ENCODE measurements at regions not wholly inside any gene's neighbourhood (a gene's known extent, or its start where the extent isn't known, plus 50 kb on each side); places are given as distances from the start of the nearest gene placed in this dataset.
"Not testable (repeated sequence)": the region's sequence is repeated elsewhere in the genome, so short reads cannot be mapped to it uniquely, and the experiment has no call there.

DNA sequence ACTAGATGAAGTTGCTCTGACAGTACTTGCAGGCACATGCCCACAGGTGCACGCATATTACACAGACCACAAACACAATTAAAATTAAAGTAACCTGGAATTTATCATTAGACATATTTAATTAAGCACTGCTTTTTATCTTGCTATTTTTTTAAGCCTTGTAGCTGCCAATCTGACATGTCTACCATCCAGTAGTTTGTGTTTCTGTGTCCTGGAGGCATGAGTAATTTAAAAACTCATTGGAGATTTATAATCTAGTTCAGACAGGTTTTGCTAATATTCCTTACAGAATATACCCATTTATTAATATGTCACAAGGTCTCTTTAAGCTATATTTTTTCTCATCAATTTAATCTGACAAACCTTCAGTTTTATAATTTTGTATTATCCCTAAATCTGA lies 445.0 kb upstream of the KLF6 start:
- DNase-seq (ENCODE audit: low spot score) = no peak

DNA sequence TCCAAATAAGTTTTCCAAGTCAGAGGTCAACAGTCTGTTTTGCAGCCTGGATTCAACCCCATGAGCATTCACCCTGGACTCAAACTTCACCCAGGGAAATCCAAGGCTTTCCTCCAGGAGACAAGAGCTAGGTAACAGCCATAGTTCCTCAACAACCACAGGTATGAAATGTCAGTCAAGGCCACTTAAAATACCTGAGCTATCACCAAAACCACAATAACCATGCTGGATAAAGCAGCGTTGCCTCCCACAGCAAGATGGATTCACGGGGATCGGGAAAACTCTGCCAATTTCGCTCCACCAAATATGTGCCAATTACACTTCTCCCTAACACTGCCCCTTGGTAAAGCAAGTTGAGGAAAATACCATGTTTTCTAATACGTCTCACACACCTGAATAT lies 444.1 kb upstream of the KLF6 start:
- no peak for DNase-seq (ENCODE audit: low spot score)

DNA sequence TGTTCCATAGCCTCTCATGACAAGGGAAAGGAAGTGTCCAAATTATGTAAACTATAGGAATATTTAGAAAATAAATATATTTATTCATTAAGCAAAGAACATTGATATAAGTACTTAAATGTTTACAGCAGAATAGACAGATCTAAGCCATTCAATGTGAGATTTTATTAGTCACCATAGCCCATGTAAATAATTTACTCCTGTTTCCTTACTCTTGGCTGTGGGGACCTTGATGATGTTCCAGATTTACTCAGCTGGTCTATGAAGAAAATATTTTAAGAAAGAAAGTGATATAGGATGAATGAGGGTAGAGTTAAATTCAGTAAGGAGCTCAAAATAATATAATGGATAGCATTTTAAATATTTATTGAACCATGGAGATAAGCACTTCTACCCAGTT lies 442.6 kb upstream of the KLF6 start:
- DNase-seq (ENCODE audit: low spot score) = no peak

DNA sequence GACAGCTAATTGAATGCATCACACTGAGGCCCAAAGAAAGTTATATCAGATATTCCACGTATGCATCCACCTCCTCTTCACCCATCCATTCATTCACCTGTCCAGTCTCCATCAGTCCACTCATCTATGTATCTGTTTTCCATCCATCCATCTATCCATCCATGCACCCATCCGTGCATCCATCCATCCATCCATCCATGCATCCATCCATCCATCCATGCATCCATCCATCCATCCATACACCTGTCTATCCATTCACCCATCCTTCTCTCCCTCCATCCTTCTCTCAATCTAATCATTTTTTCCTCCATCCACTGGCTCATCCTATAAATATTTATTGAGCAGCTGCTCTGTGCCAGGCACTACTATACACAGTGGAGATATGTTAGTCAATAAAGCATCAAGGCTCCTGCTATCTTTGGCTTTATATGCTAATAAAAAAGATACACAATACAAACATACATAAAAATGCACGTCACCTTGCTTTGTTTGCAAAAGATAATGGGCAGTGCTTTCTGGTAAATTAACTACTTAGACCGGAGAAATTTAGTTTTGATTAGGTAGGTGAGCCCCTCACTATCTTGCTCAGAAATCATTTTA lies 442.0 kb upstream of the KLF6 start:
- DNase-seq (ENCODE audit: low spot score) = no peak

GRCh38 chr10:4224178-4224577 lies 439.2 kb upstream of the KLF6 start:
- DNase-seq (ENCODE audit: low spot score) = no peak

DNA sequence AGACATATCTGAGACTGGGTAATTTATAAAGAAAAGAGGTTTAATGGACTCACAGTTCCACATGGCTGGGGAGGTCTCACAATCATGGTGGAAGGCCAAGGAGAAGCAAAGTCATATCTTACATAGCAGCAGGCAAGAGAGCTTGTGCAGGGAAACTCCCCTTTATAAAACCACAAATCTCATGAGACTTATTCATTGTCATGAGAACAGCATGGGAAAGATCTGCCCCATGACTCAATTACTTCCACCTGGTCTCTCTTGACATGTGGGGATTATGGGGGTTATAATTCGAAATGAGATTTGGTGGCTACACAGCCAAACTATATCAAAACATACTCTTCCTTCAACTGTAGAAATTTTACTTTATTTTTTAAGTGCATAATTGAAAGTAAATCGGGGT lies 436.3 kb upstream of the KLF6 start:
- not testable (repeated sequence) for DNase-seq (ENCODE audit: low spot score)

DNA sequence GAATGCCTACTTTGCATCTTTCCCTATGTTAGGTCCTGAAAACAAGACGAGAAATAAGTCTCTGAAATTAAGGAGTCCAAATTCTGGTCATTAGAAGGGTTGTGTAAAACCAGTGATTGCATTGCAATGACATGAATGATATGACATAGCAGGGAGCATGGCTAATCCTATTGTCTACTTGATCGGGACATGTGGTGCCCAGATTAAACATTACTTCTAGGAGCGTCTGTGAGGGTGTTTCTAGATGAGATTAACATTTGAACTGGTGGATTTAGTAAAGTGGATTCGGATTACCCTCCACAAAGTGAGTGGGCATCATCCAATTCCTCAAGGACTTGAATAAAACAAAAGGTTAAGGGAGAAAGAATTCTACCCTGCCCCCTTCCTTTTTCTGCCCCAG lies 434.9 kb upstream of the KLF6 start:
- DNase-seq (ENCODE audit: low spot score) = no peak

DNA sequence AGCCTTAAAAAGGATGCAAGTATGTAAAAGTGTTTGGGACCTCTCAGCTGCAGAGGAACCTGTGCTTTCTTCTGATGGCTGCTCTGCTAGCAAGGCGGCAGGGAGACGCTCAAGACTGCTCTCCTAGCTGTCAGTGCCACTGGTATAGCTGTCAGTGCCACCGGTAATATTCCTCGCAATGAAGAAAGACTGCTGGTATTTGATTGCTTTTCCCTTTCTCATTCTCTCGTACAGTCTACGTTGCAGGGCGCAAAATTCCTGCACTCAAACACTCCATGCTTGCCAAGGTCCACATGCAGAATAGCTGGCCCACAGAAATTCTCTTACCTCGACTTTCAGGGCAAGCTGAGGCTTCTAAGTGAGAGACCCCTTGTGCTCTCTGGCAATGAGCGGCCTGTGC lies 432.6 kb upstream of the KLF6 start:
- no peak for DNase-seq (ENCODE audit: low spot score)

GRCh38 chr10:4217187-4217586 lies 432.2 kb upstream of the KLF6 start:
- no peak for DNase-seq (ENCODE audit: low spot score)

DNA sequence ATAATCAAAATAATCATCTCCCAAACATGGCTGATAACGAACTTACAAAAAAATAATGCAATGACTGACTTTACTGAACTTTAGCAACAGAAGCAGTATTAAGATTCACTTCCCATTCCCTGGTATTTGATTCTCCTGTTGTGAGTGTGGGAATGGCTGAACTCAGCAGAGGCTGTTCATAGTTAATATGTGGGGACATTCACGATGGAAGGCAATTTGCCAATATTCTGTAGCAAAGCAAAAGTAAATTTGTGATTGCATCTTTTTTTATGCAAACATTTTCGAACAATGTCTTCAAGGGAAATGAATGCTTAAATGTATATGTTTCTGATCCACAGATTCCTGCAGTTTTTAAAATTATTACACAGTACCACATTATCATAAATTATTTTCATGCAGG lies 431.7 kb upstream of the KLF6 start:
- DNase-seq (ENCODE audit: low spot score) = no peak

- no peak for DNase-seq (ENCODE audit: low spot score)
Measured at GRCh38 chr10:4215963-4216575, 431.1 kb upstream of the KLF6 start.

- DNase-seq (ENCODE audit: low spot score) = no peak
Measured at GRCh38 chr10:4215485-4215884, 430.5 kb upstream of the KLF6 start.

DNA sequence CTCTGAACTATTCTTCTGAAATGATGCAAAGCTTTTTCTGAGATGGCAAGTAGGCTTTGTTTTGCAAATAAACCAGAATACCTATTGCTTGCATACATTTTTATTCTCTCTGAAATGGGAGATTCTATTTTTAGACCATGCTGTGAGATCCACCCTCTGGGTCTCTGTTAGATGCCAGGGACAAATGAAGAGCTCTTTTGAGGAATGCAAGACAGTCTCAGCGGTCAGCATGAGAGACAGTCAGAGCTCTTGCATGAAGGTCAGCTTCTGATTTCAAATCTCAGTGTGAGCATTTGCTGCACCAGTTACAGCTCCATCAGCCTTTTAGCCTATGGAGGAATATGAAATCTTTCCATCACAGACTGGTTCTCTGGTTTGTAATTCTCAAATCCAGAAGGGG lies 429.9 kb upstream of the KLF6 start:
- peak; percentile 17 for DNase-seq (ENCODE audit: low spot score)

DNA sequence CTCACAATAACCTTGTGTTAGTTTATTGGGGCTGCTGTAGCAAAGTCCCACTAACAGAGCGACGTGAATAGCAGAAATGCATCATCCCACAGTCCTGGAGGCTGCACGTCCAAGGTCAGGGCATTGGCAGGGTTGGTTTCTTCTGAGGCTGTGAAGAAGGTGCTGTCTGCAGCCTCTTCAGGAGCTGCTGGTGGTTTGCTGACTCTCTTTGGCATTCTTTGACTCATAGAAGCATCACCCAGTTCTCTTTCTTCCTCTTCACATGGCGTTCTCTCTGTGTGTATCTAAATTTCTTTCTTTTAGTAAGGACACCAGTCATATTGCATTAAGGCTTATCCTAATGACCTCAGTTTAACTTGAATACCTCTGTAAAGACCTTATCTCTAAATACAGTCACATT lies 428.4 kb upstream of the KLF6 start:
- no peak for DNase-seq (ENCODE audit: low spot score)

DNA sequence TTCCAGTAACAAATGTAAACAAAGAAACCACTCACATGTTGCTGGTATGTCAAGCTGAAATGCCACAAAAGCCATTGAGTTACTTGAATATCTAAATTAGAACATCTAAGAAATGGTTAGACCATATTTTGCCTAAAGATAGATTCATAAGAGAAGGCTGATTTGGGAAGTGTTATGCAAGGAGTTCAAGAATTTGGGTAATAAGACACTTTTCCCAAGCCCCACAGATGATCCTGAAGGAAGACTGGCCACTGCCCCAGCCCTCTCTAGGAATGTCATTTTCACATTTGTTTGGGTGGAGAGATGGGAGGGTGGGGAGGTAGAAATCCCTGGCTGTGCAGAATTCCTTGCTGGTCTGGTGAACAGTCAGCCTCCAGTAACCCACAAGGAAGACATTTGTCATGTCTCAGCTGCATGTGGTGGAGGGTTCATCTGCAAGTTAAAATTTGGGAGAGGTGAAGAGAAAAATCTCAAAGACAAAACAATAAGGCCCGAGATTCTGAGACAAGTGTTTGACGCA lies 427.2 kb upstream of the KLF6 start:
- DNase-seq (ENCODE audit: low spot score) = no peak

GRCh38 chr10:4208499-4208898 lies 423.5 kb upstream of the KLF6 start:
- no peak for DNase-seq (ENCODE audit: low spot score)

DNA sequence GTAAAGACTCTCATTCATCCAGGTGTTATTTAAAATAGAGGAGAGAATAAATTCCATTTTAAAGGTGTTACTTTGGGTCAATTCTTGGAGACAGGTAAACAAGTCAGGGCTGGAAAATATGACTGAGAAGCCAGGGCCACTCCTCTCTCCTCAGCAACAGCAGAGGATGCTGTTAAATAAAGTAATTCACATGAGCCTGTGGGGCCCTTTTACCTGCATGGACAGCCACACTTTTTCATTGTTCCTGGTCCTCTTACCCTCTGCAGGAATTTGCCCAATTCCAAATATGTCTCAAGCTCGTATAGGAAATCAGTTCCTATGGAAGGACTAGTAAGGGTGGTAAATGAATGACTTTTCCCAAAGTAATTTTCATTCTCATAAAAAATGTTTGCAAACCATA lies 420.1 kb upstream of the KLF6 start:
- DNase-seq (ENCODE audit: low spot score) = no peak

- no peak for DNase-seq (ENCODE audit: low spot score)
Measured at GRCh38 chr10:4202938-4203337, 417.9 kb upstream of the KLF6 start.

- DNase-seq (ENCODE audit: low spot score) = no peak
Measured at GRCh38 chr10:4201866-4202825, 417.1 kb upstream of the KLF6 start.

GRCh38 chr10:4199196-4199595 lies 414.2 kb upstream of the KLF6 start:
- no peak for DNase-seq (ENCODE audit: low spot score)

DNA sequence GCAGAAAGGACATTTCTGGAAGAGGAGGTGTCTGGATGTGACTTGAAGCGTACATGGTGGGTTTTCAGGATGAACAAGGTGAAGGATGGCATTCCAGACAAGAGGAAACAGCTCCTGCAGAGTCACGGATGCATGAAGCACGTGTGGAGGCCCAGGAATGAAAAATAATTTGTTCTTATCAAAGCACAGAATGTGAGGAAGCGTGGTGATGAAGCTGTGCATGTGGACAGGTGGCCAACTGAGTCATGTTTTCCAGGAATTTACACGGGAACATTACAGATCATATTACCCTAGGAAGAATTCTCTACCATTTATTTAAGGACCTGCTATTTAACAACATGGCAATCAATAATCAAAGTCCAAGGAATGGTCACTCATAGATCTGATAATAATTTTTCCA lies 413.2 kb upstream of the KLF6 start:
- no peak for DNase-seq (ENCODE audit: low spot score)

GRCh38 chr10:4197676-4198075 lies 412.7 kb upstream of the KLF6 start:
- DNase-seq (ENCODE audit: low spot score) = no peak

DNA sequence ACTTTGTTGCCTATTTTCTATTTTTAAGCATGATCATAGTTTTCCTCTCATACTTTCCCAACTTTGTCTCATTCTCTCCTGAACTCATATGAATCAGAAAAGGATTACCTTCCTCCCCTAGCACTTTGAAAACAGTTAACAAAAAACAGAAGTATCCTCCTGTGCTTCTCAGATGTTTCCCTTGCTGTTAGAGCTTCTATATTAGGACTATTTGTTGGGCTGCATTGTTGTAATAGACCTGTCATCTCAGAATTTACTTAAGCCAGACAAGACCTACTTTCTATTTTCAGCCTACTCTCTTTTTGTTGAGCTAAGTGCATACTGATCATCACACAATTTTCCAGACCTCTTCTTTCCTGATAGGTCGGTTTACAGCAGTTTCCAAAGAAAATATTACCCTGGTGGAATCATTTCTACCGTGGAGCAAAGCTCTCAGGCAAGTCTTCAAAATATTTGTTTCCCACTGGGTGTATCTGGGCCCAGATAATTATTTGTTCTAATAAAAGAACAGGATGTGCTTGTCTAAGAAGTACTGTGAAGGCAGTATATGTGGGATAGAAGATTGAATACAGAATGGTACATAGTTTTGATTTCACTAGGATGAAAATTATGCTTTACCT lies 411.9 kb upstream of the KLF6 start:
- DNase-seq (ENCODE audit: low spot score) = no peak

Measured in iPS-NIHi11 (cell line).